ENCODE measurements at regions not wholly inside any gene's neighbourhood (a gene's known extent, or its start where the extent isn't known, plus 50 kb on each side); places are given as distances from the start of the nearest gene placed in this dataset.
A peak's percentile ranks its signal among the peaks of the same experiment; 100 is the strongest.

DNA sequence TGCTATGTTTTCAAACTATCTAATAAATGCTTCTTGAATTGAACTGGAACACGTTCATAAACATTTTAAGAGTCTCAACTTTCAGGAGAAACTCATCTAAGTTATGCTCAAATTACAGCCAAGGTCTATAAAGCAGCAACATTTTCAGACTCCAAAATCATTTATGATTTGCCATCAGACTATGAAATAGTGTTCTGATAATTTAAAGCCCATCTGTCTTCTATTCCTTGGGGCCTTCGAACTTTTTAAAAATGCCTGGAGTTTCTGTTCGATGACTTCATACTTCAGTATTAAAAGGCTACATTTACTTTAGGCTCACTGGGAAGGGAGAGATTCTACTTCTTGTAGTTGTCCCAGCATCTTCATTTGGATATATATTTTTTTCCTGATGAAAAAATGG is 73.6 kb upstream of the NXPH2 start:
- Histone ChIP-seq H3F3A (ENCODE audit: low read length, unreplicated experiment) (no peaks in the 10 kb centered on the region), H4K20me1 (ENCODE audit: low read length) (no peaks in the 10 kb centered on the region), H3K4me1 (ENCODE audit: insufficient read depth, low read length) (no peaks in the 10 kb centered on the region), H3K4me3 (ENCODE audit: low read length) (no peak overlapping the region), H3K9me3 (ENCODE audit: low read length) (no peaks in the 10 kb centered on the region), H3K36me3 (ENCODE audit: low read depth, low read length) (no peaks in the 10 kb centered on the region), H3K9ac (ENCODE audit: low read length) (no peak overlapping the region), H3K27me3 (ENCODE audit: low read length) (no peaks in the 10 kb centered on the region), H2AFZ (ENCODE audit: low read length) (0 out of 2 replicates have a peak overlapping the region, but pooled peaks have one; percentile 12), H3K9me2 (replicated peaks; ENCODE audit: low read length) (no peaks in the 10 kb centered on the region), H3K27ac (ENCODE audit: low read length) (no peak overlapping the region), H3K4me2 (ENCODE audit: low read length) (no peak overlapping the region), H3K79me2 (ENCODE audit: low read length) (no peaks in the 10 kb centered on the region)
- DNase-seq, result no peak
- ATAC-seq, result no peak
- CTCF ChIA-PET, result no interaction called here
- POLR2A ChIA-PET (ENCODE audit: unreplicated experiment), result no interaction called here
- BruUV-seq (replicated peaks), result no TSS peak
- TF ChIP-seq EZH2phosphoT487 (IDR thresholded peaks at IDR 0.05; ENCODE audit: borderline replicate concordance, low read length), result no peak
- no peak for TF ChIP-seq EZH2 (IDR thresholded peaks at IDR 0.05; ENCODE audit: low read length, unreplicated experiment)
- TF ChIP-seq, protein P1, sequence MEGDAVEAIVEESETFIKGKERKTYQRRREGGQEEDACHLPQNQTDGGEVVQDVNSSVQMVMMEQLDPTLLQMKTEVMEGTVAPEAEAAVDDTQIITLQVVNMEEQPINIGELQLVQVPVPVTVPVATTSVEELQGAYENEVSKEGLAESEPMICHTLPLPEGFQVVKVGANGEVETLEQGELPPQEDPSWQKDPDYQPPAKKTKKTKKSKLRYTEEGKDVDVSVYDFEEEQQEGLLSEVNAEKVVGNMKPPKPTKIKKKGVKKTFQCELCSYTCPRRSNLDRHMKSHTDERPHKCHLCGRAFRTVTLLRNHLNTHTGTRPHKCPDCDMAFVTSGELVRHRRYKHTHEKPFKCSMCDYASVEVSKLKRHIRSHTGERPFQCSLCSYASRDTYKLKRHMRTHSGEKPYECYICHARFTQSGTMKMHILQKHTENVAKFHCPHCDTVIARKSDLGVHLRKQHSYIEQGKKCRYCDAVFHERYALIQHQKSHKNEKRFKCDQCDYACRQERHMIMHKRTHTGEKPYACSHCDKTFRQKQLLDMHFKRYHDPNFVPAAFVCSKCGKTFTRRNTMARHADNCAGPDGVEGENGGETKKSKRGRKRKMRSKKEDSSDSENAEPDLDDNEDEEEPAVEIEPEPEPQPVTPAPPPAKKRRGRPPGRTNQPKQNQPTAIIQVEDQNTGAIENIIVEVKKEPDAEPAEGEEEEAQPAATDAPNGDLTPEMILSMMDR (conservative IDR thresholded peaks at IDR 0.05; ENCODE audit: low read depth, low read length), result no peak
- intact Hi-C loops (cut with micrococcal nuclease), result no loop called here

DNA sequence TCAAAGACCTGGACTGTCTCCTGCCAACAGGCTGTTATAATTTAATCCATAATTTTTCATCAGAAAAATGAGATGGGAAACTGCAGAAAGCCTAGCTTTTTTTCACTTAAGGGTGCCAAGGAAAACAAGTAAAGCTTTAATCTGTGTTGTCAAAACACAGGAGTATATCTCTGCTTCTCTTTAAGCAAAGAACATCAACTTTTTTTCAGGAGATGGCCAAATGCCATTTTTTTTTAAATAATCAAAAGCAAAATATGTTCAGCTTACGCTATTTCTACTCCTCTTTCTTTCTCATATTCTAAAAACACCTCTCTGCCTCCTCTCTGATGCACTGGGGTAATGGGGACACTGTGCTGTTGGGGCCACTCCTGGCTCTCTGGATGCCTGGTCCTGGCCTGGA is 73.1 kb upstream of the NXPH2 start:
- Histone ChIP-seq H4K20me1 (ENCODE audit: low read length) (no peaks in the 10 kb centered on the region), H3K4me1 (ENCODE audit: insufficient read depth, low read length) (no peaks in the 10 kb centered on the region), H3K79me2 (ENCODE audit: low read length) (no peaks in the 10 kb centered on the region), H3K27me3 (ENCODE audit: low read length) (no peaks in the 10 kb centered on the region), H3K9me2 (replicated peaks; ENCODE audit: low read length) (no peaks in the 10 kb centered on the region), H3K9me3 (ENCODE audit: low read length) (no peaks in the 10 kb centered on the region), H3K27ac (ENCODE audit: low read length) (no peak overlapping the region), H2AFZ (ENCODE audit: low read length) (0 out of 2 replicates have a peak overlapping the region, but pooled peaks have one; percentile 12), H3K36me3 (ENCODE audit: low read depth, low read length) (no peaks in the 10 kb centered on the region), H3K9ac (ENCODE audit: low read length) (no peak overlapping the region), H3K4me2 (ENCODE audit: low read length) (no peak overlapping the region), H3K4me3 (ENCODE audit: low read length) (no peak overlapping the region), H3F3A (ENCODE audit: low read length, unreplicated experiment) (no peaks in the 10 kb centered on the region)
- ATAC-seq (no peak), DNase-seq (no peak)
- POLR2A ChIA-PET (ENCODE audit: unreplicated experiment), result no interaction called here
- intact Hi-C loops (cut with micrococcal nuclease), result no loop called here
- CTCF ChIA-PET, result no interaction called here
- no TSS peak for BruUV-seq (replicated peaks)
- no peak for TF ChIP-seq EZH2phosphoT487 (IDR thresholded peaks at IDR 0.05; ENCODE audit: borderline replicate concordance, low read length)
- TF ChIP-seq, protein P1 (conservative IDR thresholded peaks at IDR 0.05; ENCODE audit: low read depth, low read length), result no peak
- no peak for TF ChIP-seq EZH2 (IDR thresholded peaks at IDR 0.05; ENCODE audit: low read length, unreplicated experiment)

DNA sequence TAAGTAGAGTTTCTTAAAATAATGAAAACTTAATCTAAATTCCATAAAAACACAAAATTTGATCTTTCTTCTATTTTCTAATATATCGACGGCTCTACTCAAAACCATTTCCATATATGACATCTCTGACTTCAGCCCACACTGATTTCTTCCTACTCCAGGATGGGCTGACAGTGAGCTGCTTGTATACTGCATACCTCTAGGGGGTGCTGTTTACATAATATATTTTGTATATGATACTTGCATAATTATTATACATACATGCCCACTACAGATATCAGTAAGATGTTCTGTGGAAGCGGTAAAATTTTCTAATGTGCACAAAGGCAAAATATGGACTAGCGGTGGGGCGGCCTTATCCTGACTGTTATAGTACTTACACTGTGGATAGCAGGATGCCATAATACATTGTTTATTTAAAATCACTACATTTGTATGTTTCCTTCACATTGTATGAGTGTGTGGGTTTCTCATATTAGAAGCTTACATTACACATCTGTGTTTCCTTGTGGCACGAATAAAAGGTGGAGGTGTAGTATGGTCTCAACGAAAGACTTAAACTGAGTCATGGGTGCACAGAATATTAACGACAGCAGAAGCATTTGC is 66.1 kb upstream of the NXPH2 start:
- no TSS peak for BruUV-seq (replicated peaks)
- Histone ChIP-seq H3K4me1 (ENCODE audit: insufficient read depth, low read length) (no peaks in the 10 kb centered on the region), H3K9me3 (ENCODE audit: low read length) (no peaks in the 10 kb centered on the region), H3K36me3 (ENCODE audit: low read depth, low read length) (no peaks in the 10 kb centered on the region), H3K27me3 (ENCODE audit: low read length) (no peaks in the 10 kb centered on the region), H2AFZ (ENCODE audit: low read length) (no peak overlapping the region), H4K20me1 (ENCODE audit: low read length) (no peaks in the 10 kb centered on the region), H3K9ac (ENCODE audit: low read length) (no peak overlapping the region), H3K4me3 (ENCODE audit: low read length) (no peak overlapping the region), H3K9me2 (replicated peaks; ENCODE audit: low read length) (no peaks in the 10 kb centered on the region), H3F3A (ENCODE audit: low read length, unreplicated experiment) (no peaks in the 10 kb centered on the region), H3K27ac (ENCODE audit: low read length) (no peak overlapping the region), H3K79me2 (ENCODE audit: low read length) (no peaks in the 10 kb centered on the region), H3K4me2 (ENCODE audit: low read length) (no peak overlapping the region)
- TF ChIP-seq, protein P1 (conservative IDR thresholded peaks at IDR 0.05; ENCODE audit: low read depth, low read length), result peak; percentile 93
- TF ChIP-seq EZH2 (IDR thresholded peaks at IDR 0.05; ENCODE audit: low read length, unreplicated experiment), result no peak
- POLR2A ChIA-PET (ENCODE audit: unreplicated experiment), result no interaction called here
- peak; percentile 73 for DNase-seq
- intact Hi-C loops (cut with micrococcal nuclease), result loop anchor here (2.0 kb wide), 2 partner anchors 76 to 186 kb away; no protein-coding TSS in a partner anchor
- CTCF ChIA-PET, result interaction anchor here (0.5 to 0.7 kb wide), 3 partner anchors 21 to 632 kb away, joined by 3 to 4 read pairs (median 3); no protein-coding TSS in a partner anchor
- ATAC-seq, result peak; percentile 92
